ENCODE measurements at regions not wholly inside any gene's neighbourhood (a gene's known extent, or its start where the extent isn't known, plus 50 kb on each side); places are given as distances from the start of the nearest gene placed in this dataset.
A peak's percentile ranks its signal among the peaks of the same experiment; 100 is the strongest.

DNA sequence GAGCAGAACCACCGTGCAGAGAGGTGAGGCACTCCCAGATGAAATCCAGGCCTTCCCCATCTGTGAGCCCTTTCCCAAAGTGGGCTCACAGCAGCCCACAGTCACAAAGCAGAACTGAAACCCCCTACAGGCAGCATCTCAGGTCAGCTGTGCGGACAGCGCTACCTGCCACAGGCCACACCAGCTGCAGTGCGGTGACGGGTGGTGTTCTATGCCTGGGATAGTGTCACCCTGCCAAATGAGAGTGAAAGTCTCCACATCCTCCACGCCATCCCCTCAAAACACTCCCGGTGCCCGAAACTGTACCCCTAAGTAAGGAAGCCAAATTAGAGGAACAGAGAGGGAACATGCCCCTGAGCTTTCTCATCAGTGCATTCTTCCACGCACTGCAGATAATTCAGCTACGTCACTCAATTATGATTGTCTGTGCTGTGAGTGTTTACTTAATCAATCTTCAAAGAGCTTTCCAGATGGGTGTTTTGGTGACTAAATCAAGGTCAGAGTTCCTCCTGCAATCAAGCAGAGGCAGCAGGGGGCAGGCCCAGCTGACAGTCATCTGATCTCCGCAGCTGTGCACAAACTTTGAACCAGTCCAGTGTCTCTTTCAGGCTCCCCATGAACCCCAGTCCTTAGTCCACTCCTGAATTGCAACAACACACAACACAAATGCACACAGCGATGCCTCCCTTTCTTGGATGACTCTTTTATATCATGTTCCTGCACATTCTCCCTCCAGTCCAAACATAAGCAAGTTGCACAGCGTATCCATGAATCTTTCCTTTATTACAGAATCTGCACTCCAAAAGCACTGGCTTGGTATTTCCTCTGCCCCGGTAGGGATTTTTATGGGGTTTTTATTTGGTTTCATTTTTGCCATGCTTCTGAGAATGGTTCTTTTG, 150.0 kb downstream of the TOMM20 start:
- Mint-ChIP-seq H3K36me3 (ENCODE audit: low read depth) (no peaks in the 10 kb centered on the region), H3K4me3 (peak overlapping the region; percentile 14), H3K27ac (peak overlapping the region; percentile 67), H3K27me3 (ENCODE audit: low read depth, poor library complexity) (peaks cover 3% of the 10 kb centered on the region), H3K9me3 (no peaks in the 10 kb centered on the region), H3K4me1 (peaks cover 85% of the 10 kb centered on the region)
- no peak for DNase-seq
- TF ChIP-seq, protein P1, sequence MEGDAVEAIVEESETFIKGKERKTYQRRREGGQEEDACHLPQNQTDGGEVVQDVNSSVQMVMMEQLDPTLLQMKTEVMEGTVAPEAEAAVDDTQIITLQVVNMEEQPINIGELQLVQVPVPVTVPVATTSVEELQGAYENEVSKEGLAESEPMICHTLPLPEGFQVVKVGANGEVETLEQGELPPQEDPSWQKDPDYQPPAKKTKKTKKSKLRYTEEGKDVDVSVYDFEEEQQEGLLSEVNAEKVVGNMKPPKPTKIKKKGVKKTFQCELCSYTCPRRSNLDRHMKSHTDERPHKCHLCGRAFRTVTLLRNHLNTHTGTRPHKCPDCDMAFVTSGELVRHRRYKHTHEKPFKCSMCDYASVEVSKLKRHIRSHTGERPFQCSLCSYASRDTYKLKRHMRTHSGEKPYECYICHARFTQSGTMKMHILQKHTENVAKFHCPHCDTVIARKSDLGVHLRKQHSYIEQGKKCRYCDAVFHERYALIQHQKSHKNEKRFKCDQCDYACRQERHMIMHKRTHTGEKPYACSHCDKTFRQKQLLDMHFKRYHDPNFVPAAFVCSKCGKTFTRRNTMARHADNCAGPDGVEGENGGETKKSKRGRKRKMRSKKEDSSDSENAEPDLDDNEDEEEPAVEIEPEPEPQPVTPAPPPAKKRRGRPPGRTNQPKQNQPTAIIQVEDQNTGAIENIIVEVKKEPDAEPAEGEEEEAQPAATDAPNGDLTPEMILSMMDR (IDR thresholded peaks at IDR 0.05), result no peak

DNA sequence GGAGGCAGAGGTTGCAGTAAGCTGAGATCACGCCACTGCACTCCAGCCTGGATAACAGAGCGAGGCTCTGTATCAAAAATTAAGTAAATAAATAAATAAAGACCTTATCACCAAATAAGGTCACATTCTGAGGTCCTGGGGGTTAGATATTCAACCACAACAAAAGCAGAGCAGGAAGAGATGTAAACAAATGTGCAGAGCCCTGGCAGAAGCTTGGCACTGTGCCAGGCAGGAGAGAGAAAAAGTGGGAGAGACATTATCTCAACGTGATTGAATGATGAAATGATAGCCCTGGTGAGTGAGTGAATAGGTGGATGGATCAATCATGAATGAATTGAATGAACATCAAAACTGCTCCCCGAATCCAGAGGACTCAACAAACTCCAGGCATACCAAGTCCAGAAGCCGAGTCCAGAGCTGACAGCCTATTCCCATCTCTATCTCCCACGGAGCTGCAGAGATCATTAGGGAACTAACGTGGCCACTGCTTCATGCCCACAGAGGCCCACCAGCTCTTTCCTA, 150.7 kb downstream of the TOMM20 start:
- Mint-ChIP-seq H3K27ac (peak overlapping the region; percentile 67), H3K4me3 (no peak overlapping the region), H3K4me1 (peaks cover 91% of the 10 kb centered on the region), H3K27me3 (ENCODE audit: low read depth, poor library complexity) (peaks cover 3% of the 10 kb centered on the region), H3K9me3 (no peaks in the 10 kb centered on the region), H3K36me3 (ENCODE audit: low read depth) (no peaks in the 10 kb centered on the region)
- TF ChIP-seq, protein P1 (IDR thresholded peaks at IDR 0.05), result no peak
- no peak for DNase-seq

DNA sequence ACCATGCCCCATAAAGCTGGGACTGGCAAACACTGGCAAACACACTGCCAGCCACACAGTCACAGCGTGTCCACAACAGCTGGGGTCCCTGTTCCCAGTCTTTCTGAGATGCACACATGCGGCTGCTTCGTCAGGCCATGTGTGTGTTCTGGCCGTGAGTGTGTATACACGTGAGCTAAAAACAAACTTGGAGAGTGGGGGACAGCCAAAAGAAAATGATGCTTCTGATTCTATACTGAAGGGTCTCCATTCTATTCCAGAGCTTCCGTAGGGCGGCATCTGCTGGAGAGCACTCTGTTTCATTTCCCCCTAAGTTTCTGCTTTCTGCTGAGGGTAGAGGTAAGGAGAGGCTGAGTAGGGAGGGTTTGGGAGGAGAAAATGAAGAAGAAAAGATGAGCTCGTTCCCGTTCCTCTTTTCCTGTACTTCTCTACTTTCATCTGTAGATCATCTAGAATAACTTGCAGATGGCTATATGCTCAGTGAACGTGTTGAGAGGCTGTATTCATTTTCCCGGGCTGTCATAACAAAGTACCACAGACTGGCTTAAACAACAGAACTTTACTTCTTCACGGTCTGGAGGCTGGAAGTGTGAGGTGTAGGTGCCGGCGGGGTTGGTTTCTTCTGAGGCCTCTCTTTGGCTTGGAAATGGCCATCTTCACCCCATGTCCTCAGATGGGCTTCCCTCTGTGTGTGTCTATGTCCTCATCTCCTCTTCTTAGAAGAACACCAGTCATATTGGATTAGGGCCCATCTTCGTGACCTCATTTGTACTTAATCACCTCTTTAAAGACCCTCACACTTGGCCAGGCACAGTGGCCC, 151.6 kb downstream of the TOMM20 start:
- no peak for DNase-seq
- Mint-ChIP-seq H3K27me3 (ENCODE audit: low read depth, poor library complexity) (peaks cover 3% of the 10 kb centered on the region), H3K4me3 (no peak overlapping the region), H3K36me3 (ENCODE audit: low read depth) (no peaks in the 10 kb centered on the region), H3K9me3 (no peaks in the 10 kb centered on the region), H3K27ac (peak overlapping the region; percentile 92), H3K4me1 (peaks cover 100% of the 10 kb centered on the region)
- TF ChIP-seq, protein P1 (IDR thresholded peaks at IDR 0.05), result no peak

DNA sequence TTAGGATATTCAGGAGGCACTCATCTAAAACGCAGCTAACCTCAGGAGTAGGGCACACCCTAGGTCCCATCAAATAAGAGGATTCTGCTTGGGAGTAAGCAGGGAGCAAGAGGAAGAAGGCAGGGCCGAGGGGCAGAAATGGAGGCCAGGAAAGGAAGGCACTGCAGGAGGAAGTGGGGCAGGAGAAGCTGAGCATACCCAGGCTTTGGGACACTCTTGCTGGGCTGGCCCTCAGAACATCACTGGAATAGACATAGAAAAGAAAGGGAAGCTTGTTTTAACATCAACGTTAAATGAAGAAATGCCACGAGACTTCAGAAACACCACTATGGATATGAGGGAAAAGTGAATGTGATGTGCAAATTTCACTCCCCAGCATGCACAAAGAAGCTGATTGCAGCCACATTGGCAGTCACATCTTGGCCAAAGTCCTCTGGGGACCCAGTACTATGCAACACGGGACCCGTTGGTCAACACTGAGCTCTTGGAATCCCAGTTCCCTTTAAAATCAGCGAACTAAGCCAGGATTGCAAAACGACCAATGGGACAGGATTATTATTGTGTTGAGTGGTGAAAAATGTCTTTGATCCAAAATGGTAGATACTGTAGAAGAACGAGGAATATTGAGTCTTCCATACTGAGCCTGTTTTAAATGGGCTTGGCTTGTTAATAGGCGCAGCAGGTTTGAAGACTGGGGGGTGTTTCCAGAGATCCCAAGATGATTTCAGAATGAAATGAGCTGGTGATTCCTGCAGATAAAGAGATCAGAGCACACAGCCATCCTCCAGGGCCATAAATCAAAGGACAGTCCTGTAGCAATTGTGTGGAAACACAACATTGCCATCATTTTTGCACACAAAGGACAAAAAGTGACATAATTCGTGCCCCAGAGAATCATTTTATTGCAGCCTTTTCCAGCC, 152.4 kb downstream of the TOMM20 start:
- peaks cover 3% of the 10 kb centered on the region for H3K27me3 Mint-ChIP-seq (ENCODE audit: low read depth, poor library complexity)
- H3K9me3 Mint-ChIP-seq, result no peaks in the 10 kb centered on the region
- no peaks in the 10 kb centered on the region for H3K36me3 Mint-ChIP-seq (ENCODE audit: low read depth)
- H3K27ac Mint-ChIP-seq, result no peak overlapping the region
- no peak for DNase-seq
- H3K4me3 Mint-ChIP-seq, result no peak overlapping the region
- peaks cover 100% of the 10 kb centered on the region for H3K4me1 Mint-ChIP-seq
- TF ChIP-seq, protein P1 (IDR thresholded peaks at IDR 0.05), result no peak

DNA sequence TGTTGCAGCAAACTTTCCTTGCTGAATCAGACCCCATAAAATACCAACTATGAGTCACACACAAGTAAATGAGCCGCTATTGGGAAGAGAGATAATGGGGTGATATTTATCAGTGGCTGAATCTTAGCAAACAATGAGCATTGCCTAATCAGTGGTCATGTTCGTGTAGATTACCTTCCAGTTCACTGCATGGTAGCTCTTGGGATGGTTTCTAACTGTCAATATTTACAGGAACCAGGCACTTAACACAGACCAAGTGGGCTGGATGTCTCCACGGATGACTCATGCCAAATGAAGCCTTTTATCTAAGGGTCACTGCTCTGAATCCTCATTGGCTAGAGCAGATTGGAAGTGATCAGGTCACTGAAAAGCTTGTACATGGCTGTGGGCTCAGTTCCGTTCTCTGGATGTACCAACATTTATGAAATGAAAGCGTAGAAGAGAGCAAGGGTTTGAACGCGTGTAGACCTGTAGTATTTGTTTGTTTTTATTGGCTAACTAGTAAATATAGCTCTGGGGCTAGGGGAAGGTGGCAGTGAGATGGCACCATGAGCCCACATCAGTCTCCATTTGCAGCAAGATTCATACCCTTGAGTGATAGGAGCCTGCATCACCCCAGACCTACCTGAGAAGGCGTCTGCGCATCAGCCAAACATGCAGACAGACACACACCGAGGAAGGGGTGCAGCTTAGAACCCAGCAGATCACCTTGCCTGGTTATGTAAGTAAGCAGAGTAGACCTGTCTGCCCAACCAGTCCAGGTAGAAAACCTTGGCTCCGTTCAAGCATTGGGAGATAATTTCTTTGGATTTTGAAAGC, 153.3 kb downstream of the TOMM20 start:
- H3K36me3 Mint-ChIP-seq (ENCODE audit: low read depth), result no peaks in the 10 kb centered on the region
- DNase-seq, result no peak
- TF ChIP-seq, protein P1 (IDR thresholded peaks at IDR 0.05), result no peak
- H3K27me3 Mint-ChIP-seq (ENCODE audit: low read depth, poor library complexity), result peaks cover 3% of the 10 kb centered on the region
- no peaks in the 10 kb centered on the region for H3K9me3 Mint-ChIP-seq
- peaks cover 100% of the 10 kb centered on the region for H3K4me1 Mint-ChIP-seq
- H3K27ac Mint-ChIP-seq, result peak overlapping the region; percentile 86
- no peak overlapping the region for H3K4me3 Mint-ChIP-seq

Measured in nephron progenitor cell (in vitro differentiated cells).